B cell (primary cell): ENCODE measurements at regions not wholly inside any gene's neighbourhood (a gene's known extent, or its start where the extent isn't known, plus 50 kb on each side); places are given as distances from the start of the nearest gene placed in this dataset.

Source experiments
- ATAC-seq: fragments of 200-7000 bp; cut with Tn5 transposase; one replicate; pipeline ENCODE4 v1.10.0; 2021; ENCODE audit warnings: low read depth, mild to moderate bottlenecking, moderate number of reproducible peaks, moderate library complexity
- CTCF ChIA-PET: fragments of 350-600 bp; sonication (Branson Sonifier 250); formaldehyde crosslinking; loops from one replicate; lab custom pipeline; 2021; ENCODE audit warnings: antibody characterized with exemption, inconsistent platforms; lab: Charles Lee
- POLR2A ChIA-PET: fragments of 350-600 bp; sonication (Branson Sonifier 250); formaldehyde crosslinking; loops from one replicate; lab custom pipeline; 2021; ENCODE audit warnings: antibody characterized with exemption; lab: Charles Lee
- DNase-seq: peaks from one replicate; pipeline ENCODE4 v3.0.0; 2013
- H2AFZ ChIP-seq: 2 replicates; pipeline ENCODE4 v1.6.1; 2012; ENCODE audit warnings: mild to moderate bottlenecking, low read depth, low read length; ENCODE audit not compliant: insufficient read depth, poor library complexity, severe bottlenecking
- H3K27ac ChIP-seq, 2 donors: 1 replicate in 1 of 2; 2 replicates in 1 of 2; pipeline ENCODE4 v1.5.1; 2012 to 2013; ENCODE audit warnings: low read length in 2 of 2, mild to moderate bottlenecking in 2 of 2, moderate library complexity in 1 of 2
- H3K27me3 ChIP-seq, 4 experiments: fragments of 200-600 bp in 1 of 4; sonication (generic) in 1 of 4; replicated peaks in 1 of 4; 1 replicate in 2 of 4; 2 replicates in 2 of 4; pipeline versions ENCODE4 v1.6.1 to v1.7.0; 2013 to 2016; ENCODE audit warnings: low read length in 3 of 4, mild to moderate bottlenecking in 2 of 4, mixed read lengths in 1 of 4, moderate library complexity in 1 of 4; ENCODE audit not compliant: insufficient read depth in 4 of 4, control insufficient read depth in 3 of 4; ENCODE audit errors: control extremely low read depth in 1 of 4
- H3K36me3 ChIP-seq, 2 experiments: replicated peaks in 1 of 2; 1 replicate in 1 of 2; 2 replicates in 1 of 2; pipeline versions ENCODE4 v1.6.1 to v1.7.1; 2013; ENCODE audit warnings: low read length in 1 of 2; ENCODE audit not compliant: insufficient read depth in 2 of 2, control insufficient read depth in 1 of 2; ENCODE audit errors: control extremely low read depth in 1 of 2, extremely low read depth in 1 of 2
- H3K4me1 ChIP-seq, 2 donors: fragments of 200-600 bp in 1 of 2; sonication (generic) in 1 of 2; 1 replicate in 1 of 2; 2 replicates in 1 of 2; pipeline versions ENCODE4 v1.5.1 to v1.6.1; 2013 to 2017; ENCODE audit warnings: low read length in 2 of 2; ENCODE audit not compliant: control insufficient read depth in 2 of 2, insufficient read depth in 2 of 2
- H3K4me2 ChIP-seq: replicated peaks from 2 replicates; pipeline ENCODE3; 2012; ENCODE audit warnings: mild to moderate bottlenecking, low read depth, low read length; ENCODE audit not compliant: poor library complexity, severe bottlenecking
- H3K4me3 ChIP-seq, 5 experiments: fragments of 200-600 bp in 1 of 5; sonication (generic) in 1 of 5; 1 replicate in 3 of 5; 2 replicates in 2 of 5; pipeline versions ENCODE4 v1.5.1 to v1.7.0; 2011 to 2016; ENCODE audit warnings: low read length in 4 of 5, mild to moderate bottlenecking in 4 of 5, low read depth in 2 of 5, control low read depth in 1 of 5, moderate library complexity in 1 of 5; ENCODE audit not compliant: insufficient read depth in 1 of 5; ENCODE audit errors: control extremely low read depth in 1 of 5, extremely low read depth in 1 of 5
- H3K79me2 ChIP-seq: fragments of 200-600 bp; sonication (generic); one replicate; pipeline ENCODE4 v1.6.0; 2016; ENCODE audit warnings: low read length; ENCODE audit not compliant: control insufficient read depth, insufficient read depth
- H3K9ac ChIP-seq: fragments of 200-600 bp; sonication (generic); 2 replicates; pipeline ENCODE4 v1.6.1; 2017; ENCODE audit warnings: mild to moderate bottlenecking, low read length, moderate library complexity
- H3K9me3 ChIP-seq, 3 donors: one replicate each; pipeline versions ENCODE4 v1.6.1 to v1.7.1; 2013; ENCODE audit warnings: low read length in 2 of 3; ENCODE audit not compliant: control insufficient read depth in 2 of 3, insufficient read depth in 1 of 3; ENCODE audit errors: control extremely low read depth in 1 of 3
- H4K20me1 ChIP-seq: 2 replicates; pipeline ENCODE4 v1.6.0; 2012; ENCODE audit warnings: mild to moderate bottlenecking, low read length; ENCODE audit not compliant: insufficient read depth, control insufficient read depth, poor library complexity, severe bottlenecking
- H3K27ac Mint-ChIP-seq: one replicate; pipeline ENCODE4 v1.8.0; 2021; ENCODE audit warnings: mixed read lengths
- H3K27me3 Mint-ChIP-seq: one replicate; pipeline ENCODE4 v1.8.0; 2021; ENCODE audit warnings: mixed read lengths
- H3K4me1 Mint-ChIP-seq: one replicate; pipeline ENCODE4 v1.8.0; 2021; ENCODE audit warnings: mixed read lengths
- H3K4me3 Mint-ChIP-seq: one replicate; pipeline ENCODE4 v1.8.0; 2021; ENCODE audit warnings: mixed read lengths
- H3K9me3 Mint-ChIP-seq: one replicate; pipeline ENCODE4 v1.8.0; 2022; ENCODE audit warnings: mixed read lengths; ENCODE audit not compliant: insufficient read depth
- EZH2 ChIP-seq: IDR thresholded peaks from 2 replicates; pipeline ENCODE4 v1.6.1; 2012; ENCODE audit warnings: borderline replicate concordance, low read depth, mild to moderate bottlenecking, moderate library complexity, low read length; ENCODE audit not compliant: insufficient read depth, poor library complexity, severe bottlenecking
- WGBS: methylation state at CpG from one replicate; pipeline ENCODE4 v1.1.5; 2013; ENCODE audit warnings: missing lambda C conversion rate; ENCODE audit not compliant: insufficient coverage; 5-methylcytosine and 5-hydroxymethylcytosine counted together
- intact Hi-C: fragments of 100-400 bp; cut with micrococcal nuclease; formaldehyde crosslinking; loops from one replicate; pipeline ENCODE4 v1.10.0; 2022
- TF ChIP-seq, protein P1 (sequence below): fragments of 200-600 bp; IDR thresholded peaks from one replicate; pipeline ENCODE4 v1.8.0; 2022; ENCODE audit warnings: antibody characterized with exemption, mild to moderate bottlenecking

DNA sequence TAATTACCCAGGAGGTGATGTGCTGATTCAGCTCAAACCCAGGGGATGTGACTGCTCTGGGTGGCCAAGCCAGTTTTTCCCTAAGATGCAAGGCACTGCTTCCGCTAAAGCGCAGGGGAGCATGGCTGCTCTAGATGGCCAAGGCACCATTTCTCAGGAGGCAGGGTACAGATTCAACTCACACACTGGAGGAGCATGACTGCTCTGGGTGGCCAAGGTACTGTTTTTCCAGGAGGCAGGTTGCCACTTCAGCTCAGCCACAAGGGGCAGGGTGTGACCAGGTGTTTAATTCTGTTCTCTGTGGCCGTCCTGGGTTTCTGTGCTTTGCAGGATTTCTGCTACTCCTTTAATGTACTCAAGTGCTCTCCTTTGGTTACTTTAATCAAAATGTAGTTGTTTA lies 659.3 kb upstream of the ARRDC4 start:
- WGBS: 100% methylated on average over 2 of the region's 3 CpGs

DNA sequence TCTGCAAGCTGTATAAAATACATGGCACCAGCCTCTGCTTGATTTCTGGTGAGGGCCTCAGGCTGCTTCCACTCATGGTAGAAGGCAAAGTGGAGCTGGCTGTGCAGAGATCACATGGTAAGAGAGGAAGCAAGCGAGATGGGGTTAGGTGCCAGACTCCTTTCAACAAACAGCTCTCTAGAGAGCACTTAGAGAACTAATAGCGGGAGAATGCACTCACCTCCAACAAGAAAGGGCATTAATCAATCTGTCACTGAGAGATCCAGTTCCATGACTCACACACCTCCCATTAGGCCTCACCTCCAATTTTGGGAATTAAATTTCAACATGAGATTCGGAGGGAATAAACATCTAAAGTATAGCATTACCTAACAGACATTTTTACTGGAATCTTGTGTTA lies 644.1 kb upstream of the ARRDC4 start:
- Histone ChIP-seq H3K4me2 (no peak overlapping the region), H3K27ac (no peak overlapping the region), H3K79me2 (no peaks in the 10 kb centered on the region), H3K27me3 (no peaks in the 10 kb centered on the region), H4K20me1 (no peaks in the 10 kb centered on the region), H3K4me3 (no peak overlapping the region), H3K9ac (no peak overlapping the region), H3K36me3 (no peaks in the 10 kb centered on the region), H2AFZ (no peak overlapping the region), H3K4me1 (no peaks in the 10 kb centered on the region), H3K9me3 (no peaks in the 10 kb centered on the region)
- Mint-ChIP-seq H3K27me3 (no peaks in the 10 kb centered on the region), H3K4me1 (no peaks in the 10 kb centered on the region), H3K9me3 (no peaks in the 10 kb centered on the region), H3K4me3 (no peak overlapping the region), H3K27ac (no peak overlapping the region)
- POLR2A ChIA-PET: no interaction called here
- intact Hi-C loops: no loop called here
- ATAC-seq: no peak
- CTCF ChIA-PET: no interaction called here
- no peak for TF ChIP-seq EZH2
- TF ChIP-seq, protein P1, sequence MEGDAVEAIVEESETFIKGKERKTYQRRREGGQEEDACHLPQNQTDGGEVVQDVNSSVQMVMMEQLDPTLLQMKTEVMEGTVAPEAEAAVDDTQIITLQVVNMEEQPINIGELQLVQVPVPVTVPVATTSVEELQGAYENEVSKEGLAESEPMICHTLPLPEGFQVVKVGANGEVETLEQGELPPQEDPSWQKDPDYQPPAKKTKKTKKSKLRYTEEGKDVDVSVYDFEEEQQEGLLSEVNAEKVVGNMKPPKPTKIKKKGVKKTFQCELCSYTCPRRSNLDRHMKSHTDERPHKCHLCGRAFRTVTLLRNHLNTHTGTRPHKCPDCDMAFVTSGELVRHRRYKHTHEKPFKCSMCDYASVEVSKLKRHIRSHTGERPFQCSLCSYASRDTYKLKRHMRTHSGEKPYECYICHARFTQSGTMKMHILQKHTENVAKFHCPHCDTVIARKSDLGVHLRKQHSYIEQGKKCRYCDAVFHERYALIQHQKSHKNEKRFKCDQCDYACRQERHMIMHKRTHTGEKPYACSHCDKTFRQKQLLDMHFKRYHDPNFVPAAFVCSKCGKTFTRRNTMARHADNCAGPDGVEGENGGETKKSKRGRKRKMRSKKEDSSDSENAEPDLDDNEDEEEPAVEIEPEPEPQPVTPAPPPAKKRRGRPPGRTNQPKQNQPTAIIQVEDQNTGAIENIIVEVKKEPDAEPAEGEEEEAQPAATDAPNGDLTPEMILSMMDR: no peak
- WGBS: no CpG with 5 or more reads among the region's 3 CpGs
- DNase-seq: no peak

More for the DNA sequence above, 659.3 kb upstream of the ARRDC4 start:
- intact Hi-C loops: loop anchor here (10.0 kb wide), 1 partner anchor 46 kb away; no protein-coding TSS in a partner anchor
- H3K27me3 Mint-ChIP-seq: no peaks in the 10 kb centered on the region
- H3K4me3 Mint-ChIP-seq: no peak overlapping the region
- H3K27ac Mint-ChIP-seq: no peak overlapping the region
- Histone ChIP-seq H3K36me3 (no peaks in the 10 kb centered on the region), H3K79me2 (no peaks in the 10 kb centered on the region), H3K27ac (no peak overlapping the region), H4K20me1 (no peaks in the 10 kb centered on the region), H3K27me3 (no peaks in the 10 kb centered on the region), H3K4me1 (no peaks in the 10 kb centered on the region), H3K9ac (no peak overlapping the region), H3K4me2 (no peak overlapping the region), H3K9me3 (peaks cover 0 to 2% (median 1%) of the 10 kb centered on the region in 3 donors), H2AFZ (no peak overlapping the region), H3K4me3 (no peak overlapping the region)
- ChIA-PET CTCF (no interaction called here), POLR2A (no interaction called here)
- DNase-seq (no peak), ATAC-seq (no peak)
- no peaks in the 10 kb centered on the region for H3K4me1 Mint-ChIP-seq
- H3K9me3 Mint-ChIP-seq: peaks cover 2% of the 10 kb centered on the region
- TF ChIP-seq, protein P1: no peak
- TF ChIP-seq EZH2: no peak
